IPS-11a (cell line): ENCODE measurements at regions not wholly inside any gene's neighbourhood (a gene's known extent, or its start where the extent isn't known, plus 50 kb on each side); places are given as distances from the start of the nearest gene placed in this dataset.
"Not testable (repeated sequence)": the region's sequence is repeated elsewhere in the genome, so short reads cannot be mapped to it uniquely, and the experiment has no call there.

Experiments
- H3K4me3 ChIP-seq: one replicate; pipeline ENCODE4 v1.5.1; 2013; ENCODE audit warnings: low read depth, low read length, control low read depth

DNA sequence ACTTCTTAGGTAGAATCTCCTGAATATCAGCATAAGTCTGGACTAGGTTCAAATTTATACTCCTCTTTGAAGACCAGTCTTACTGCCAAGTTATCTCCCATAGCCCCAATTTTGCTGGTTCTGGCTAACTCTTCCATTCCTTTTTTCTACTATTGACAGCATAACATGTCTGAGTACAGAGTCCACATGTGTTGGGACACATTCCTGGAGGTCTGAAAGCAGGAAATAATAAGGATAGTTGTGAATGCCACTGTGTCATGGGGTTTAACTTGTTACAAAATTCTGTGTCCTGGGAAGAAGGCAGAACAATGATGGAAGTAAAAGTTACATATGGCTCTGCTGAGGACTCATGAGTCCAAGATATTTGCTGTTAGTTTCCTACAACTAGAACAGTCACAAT, 57.4 kb upstream of the ZBTB20 start:
- H3K4me3 ChIP-seq = no peak overlapping the region

DNA sequence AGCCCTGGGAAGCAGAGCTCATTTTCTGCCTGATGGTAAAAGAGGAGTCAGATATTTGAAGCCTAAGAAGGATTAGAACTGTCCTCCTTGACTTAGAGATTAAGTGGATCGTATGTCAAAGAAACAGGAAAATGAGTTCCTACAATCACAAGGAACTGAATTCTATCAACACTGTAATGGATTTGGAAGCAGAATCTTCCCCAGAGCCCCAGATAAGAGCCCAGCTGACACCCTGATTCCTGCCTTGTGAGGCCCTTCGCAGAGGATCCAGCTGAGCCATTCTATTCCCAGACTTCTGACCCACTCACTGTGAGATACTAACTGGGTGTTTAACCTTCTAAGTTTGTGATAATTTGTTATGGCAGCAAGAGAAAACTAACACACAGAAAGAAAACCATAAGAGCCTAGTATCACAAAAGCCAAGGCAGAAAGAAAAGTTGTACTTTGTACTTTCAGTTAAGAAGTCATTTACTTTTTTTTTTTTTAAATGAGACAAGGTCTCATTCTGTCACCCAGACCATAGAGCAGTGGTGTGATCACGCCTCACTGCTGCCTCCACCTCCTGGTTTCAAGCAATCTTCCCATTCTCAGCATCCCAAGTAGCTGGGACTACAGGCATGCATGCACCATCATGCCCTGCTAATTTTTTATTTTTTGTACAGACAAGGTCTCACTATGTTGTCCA, 61.1 kb upstream of the ZBTB20 start:
- no peak overlapping the region for H3K4me3 ChIP-seq

DNA sequence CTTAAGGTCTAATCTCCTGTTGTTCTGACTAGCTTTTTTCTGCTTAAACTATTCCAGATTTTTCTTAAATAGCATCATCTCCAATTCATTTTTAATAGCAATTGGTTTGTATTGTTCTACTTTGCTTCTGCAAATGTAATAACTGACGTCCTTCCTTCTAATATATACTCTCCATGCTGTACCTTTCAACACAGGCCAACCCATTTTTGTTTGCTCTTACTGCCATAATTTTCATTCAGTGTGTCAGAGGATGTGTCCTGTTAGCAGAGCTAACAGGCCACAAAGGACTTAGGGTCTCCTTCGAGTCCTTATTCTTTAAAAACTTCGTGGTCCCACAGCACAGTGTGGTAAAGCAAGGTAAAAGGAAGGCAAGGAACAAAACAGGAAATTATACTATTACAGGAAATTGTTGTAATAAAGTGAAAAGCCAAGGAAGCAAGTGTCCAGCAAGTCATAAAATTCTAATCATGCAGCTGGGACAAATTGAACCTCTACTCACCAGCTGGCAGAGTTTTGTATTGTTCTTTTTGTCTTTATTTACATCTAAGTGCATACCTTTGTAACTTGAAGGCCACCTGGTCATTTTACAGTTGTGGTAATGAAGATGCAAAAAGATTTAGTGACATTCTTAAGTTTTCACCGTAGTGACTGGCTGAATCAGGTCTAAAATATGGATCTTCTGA, 64.9 kb upstream of the ZBTB20 start:
- no peak overlapping the region for H3K4me3 ChIP-seq

DNA sequence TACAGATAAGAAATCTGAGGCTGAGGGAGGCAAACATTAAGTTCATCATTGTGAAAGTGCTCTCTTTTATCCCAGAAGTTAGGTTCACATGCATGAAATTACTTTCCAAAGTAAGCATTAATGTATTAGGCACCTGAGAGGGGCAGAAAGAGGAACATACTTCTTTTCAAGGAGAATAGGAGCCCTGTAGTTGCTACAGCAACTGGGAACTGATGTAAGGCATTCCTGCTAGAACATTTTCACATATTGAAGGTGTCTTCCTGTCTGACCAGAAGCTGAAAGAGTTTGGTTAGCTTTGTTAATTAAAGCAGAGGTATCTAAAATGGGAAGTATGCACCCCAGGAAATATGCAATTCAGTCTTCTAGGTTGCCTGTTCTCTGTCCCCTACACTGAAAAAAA, 65.5 kb upstream of the ZBTB20 start:
- H3K4me3 ChIP-seq = no peak overlapping the region

DNA sequence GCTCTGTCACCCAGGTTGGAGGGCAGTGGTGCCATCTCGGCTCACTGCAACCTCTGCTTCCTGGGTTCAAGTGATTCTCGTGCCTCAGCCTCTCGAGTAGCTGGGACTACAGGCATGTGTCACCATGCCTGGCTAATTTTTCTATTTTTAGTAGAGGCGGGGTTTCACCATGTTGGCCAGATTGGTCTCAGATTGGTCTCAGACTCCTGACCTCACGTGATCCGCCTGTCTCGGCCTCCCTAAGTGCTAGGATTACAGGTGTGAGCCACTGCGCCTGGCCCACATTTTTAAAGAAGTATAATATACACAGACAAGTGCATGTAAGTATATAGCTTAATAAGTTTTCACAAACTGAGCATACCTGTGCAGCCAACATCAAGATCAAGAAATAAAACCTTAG, 66.0 kb upstream of the ZBTB20 start:
- not testable (repeated sequence) for H3K4me3 ChIP-seq

DNA sequence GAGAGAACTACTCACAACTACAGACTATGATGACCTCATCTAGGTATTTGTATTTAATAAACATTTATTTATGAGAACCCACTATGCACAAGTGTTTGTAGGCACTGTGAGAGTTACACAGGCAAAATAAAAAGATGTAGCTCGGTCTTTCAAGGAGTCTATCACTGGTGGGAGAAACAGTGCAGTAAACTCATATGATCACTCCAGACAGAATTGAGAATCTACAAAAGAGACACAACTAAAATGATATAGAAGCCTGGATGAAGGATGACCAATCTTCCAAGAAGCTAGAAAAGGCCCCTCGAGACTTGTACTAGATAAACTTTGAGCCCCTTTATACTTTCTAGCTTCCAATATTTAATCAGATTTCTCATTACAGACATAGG, 70.2 kb upstream of the ZBTB20 start:
- no peak overlapping the region for H3K4me3 ChIP-seq

DNA sequence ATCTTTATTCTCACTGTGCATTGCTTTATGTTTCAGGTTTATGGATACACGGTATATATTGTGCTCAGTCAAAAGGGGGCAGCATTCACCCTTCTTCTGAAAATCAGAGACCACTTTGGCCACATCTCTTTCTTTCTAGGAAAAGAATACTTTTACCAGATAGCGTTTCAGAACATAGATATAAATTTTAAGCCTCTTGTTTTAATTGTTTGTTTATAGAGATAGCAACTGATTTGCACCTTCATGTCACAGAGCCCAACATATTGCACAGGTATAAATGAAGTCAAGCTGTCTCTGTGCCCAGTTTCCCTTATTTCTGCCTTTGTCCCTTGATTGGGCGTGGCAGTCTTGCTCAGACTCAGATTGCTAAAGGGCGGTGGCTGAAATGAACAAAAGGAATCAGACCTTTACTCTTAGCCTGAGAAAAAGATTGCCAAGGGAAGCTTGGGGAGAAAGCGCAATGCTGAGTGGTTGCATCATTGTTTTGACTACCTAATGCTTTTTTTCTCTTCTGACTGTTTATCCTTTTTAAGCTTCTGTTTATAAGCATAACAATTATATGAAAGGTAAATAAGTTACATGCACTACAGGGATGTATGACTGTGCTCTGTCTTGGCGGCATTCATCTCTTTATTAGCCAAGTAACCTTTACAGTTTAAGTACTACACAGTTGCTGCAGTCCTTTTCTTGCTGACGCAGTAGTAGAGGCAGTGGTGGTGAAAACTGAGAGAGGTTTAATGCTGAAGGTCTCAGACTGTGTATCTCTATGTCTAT, 70.8 kb upstream of the ZBTB20 start:
- no peak overlapping the region for H3K4me3 ChIP-seq

DNA sequence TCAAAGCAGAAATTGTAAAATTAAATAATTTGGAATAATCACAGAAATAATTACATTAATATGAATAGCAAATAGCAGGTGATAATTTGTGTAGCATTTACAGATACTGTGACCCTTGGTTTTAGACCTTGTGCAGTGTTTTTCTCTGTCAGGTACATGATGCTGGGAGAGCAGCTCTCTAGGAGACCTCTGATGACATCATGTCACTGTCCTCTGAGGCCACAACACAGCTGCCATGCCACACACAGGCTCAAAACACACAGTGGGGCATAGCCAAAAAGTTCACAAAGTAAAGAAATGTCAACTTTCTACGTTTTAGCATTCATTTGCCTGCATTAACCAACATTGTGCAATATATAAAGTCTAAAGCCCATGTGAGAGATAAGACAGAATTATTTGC, 71.8 kb upstream of the ZBTB20 start:
- H3K4me3 ChIP-seq = no peak overlapping the region

DNA sequence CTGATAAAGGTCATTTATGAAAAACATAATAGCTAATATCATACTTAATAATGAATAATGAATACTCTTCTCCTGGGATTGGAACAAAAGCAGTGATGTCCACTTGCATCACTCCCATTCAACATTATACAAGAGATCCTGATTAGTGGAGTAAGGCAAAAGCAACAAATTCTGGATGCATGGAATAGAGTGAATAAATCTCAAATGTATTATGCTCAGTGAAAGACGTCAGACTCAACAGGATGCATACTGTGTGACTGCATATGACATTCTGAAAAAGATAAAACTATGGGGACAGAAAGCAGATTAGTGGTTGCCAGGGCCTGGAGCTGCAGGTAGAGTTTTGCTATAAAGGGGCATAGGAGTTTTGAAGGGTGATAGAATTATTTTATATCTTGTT, 77.6 kb upstream of the ZBTB20 start:
- H3K4me3 ChIP-seq = no peak overlapping the region

DNA sequence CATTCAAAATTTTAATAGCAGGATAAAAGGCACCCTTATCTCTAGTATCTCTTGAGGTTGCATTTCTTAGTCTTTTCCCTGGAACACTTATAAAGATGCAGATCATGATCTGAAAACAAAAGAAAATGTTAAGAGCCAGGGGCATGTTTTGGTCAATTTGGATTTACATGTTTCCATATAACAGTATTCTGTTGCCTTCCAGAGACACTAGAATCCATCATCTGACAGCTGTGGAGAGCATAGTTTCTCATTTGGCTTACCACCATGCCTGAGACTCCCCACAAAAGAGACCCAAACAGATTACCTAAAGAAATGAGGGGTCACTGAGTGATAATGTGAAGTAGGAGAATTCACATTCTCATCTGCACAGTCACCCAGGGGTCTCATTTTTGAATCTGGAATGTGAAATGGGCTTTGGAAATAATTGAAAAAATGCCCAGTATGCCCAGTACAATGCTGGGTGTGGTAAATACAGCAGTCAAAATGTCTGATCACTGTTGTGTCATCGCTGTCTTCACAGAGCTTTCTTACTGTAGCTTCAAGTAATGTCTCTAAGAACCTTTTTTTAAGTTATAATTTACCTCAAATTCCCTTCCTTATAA, 79.9 kb upstream of the ZBTB20 start:
- H3K4me3 ChIP-seq = no peak overlapping the region

DNA sequence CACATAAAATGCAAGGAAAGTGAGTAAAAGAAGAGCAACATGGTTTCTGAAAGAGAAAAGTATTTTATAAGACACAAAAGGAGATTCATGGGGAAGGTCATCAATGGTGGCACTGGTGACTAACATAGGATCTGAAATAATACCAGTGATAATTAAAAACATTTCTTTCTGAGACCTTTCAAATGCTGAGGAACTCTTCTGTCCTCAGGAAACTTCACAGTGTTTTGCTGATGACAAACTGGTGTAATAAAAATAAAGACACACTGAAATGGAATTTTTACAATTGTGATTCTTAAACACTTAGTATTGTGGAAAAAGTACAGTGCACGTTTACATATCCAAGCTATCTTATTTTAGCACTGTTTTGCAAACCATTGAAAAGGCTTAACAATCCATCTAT, 80.4 kb upstream of the ZBTB20 start:
- no peak overlapping the region for H3K4me3 ChIP-seq

DNA sequence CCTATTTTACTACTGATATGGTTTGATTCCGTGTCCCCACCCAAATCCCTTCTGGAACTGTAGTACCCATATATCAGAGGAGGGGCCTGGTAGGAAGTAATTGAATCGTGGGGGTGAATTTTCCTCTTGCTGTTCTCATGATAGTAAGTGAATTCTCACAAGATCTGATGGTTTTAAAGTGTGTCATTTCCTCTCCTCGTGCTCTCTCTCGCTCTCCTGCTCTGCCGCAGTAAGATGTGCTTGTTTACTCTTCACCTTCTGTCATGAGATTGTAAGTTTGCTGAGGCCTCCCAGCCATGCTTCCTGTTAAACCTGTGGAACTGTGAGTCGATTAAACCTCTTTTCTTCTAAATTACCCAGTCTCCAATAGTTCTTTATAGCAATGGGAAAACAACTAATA, 81.2 kb upstream of the ZBTB20 start:
- no peak overlapping the region for H3K4me3 ChIP-seq

DNA sequence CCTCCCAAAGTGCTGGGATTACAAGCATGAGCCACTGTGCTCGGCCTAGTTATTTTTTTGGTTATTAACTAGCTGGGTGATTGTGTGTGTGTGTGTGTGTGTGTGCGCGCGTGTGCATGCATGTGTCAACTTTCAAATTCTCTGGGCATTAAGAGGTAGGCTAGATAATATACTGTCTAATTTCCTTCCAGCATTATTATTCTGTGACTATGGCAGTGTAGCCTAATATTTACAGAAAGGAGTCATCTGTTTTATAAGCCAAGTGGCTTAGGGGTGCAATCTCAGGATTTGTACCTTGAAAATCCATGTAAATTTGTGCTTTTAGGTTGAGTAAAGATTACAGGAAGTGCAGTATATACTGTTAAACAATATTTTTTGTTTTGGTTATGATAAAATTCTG, 85.1 kb upstream of the ZBTB20 start:
- H3K4me3 ChIP-seq = no peak overlapping the region

DNA sequence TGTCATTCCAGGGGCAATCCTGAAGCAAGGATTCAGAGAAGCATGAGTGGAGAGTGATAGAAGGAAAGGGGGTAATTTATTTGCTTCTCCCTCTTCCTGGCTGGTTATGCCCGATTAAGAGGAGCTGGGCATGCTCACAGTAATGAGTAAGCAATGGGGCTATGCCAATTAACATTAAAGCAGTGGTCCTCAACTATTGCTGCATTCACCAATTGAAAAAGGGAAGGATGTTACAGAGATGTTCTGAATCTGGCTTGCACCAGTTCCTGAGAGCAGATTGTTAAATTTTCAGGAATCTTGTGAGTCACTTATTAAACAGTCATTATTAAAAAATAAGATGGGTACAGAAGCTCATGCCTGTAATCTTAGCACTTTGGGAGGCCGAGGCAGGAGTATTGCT, 85.9 kb upstream of the ZBTB20 start:
- H3K4me3 ChIP-seq = no peak overlapping the region

DNA sequence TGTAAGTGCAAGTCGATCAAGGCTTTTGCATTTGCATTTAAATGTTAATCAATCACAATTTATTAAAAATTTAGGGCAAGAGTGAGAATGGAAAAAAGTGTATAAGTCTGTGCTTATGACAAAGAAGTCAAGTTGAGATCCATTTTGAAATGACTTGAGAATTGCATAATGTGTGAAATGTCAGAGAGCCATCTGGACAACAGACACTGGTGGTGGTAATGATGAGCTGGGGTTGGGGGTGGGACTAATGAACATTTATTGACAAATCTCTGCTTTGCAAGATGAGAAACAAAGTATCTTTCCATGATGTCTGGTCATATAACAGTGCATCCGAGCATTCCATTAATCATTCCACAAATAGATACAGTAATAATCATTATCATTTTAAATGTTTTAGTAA, 89.4 kb upstream of the ZBTB20 start:
- H3K4me3 ChIP-seq = no peak overlapping the region

DNA sequence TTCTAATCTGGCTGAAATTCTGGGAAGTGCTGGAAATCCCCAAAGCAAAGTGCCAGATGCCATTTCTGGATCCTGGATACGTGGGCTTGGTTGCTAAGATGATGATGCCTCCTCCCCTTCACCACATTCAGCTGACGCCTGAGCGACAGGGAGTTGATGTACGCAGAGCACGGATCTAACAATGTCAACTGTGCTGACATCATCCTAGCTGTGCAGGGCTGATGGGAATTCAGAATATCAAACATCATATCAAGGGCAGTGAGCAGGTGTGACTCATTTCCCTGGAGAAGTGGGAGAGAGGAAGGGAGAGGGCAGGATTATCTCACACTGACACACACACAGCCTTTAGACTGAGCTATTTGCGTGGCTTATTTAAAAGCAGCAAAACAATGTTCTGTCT, 92.6 kb upstream of the ZBTB20 start:
- no peak overlapping the region for H3K4me3 ChIP-seq

DNA sequence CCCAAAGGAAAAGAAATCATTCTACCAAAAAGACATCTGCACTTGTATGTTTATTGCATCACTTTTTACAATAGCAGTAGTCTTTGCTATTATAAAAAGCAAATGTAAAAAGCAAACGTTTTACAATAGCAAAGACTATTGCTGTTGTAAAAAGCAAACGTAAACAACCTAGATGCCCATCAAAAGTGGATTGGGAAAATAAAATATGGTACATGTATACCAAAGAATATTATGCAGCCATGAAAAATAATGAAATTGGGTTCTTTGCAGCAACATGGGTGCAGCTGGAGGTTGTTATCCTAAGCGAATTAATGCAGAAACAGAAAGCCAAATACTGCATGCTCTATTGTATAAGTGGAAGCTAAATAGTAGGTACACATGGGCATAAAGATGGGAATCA, 97.3 kb upstream of the ZBTB20 start:
- no peak overlapping the region for H3K4me3 ChIP-seq

DNA sequence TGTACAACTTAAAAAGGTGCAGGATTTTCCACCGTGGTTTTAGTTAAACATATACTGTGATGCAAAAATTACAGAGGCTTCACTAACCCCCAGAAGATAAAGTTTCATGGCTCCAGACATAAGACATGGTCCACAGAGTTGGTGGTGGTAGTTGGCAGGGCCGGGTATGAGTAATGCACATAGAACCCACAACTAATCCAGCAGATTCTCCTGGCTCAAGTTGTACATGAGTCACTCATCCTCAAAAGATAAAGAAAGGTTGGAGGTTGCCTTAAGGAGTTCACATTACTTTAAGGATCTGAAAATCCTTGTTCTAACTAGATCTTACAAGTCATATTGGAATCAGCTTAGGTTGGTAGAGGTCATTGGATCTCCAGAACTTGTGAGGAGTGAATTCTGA, 98.3 kb upstream of the ZBTB20 start:
- H3K4me3 ChIP-seq = no peak overlapping the region

DNA sequence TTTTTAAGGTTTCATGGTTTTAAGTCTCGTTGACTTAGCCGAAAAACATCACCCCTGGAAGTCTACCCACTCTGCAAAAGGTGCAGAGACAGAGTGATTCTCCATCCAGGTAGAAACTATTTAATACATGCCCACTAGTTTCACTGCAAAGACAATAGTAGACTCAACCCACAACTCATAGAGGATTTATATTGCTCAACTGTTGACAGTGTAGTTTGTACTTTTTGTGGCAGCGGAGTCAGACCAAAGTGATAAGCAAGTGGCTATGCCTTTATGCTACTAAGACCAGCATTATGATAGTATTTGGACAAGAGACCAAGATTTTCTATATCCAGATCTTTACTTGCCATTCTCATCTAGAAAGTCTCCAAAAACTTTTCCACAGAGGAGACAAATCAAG, 98.8 kb upstream of the ZBTB20 start:
- no peak overlapping the region for H3K4me3 ChIP-seq

DNA sequence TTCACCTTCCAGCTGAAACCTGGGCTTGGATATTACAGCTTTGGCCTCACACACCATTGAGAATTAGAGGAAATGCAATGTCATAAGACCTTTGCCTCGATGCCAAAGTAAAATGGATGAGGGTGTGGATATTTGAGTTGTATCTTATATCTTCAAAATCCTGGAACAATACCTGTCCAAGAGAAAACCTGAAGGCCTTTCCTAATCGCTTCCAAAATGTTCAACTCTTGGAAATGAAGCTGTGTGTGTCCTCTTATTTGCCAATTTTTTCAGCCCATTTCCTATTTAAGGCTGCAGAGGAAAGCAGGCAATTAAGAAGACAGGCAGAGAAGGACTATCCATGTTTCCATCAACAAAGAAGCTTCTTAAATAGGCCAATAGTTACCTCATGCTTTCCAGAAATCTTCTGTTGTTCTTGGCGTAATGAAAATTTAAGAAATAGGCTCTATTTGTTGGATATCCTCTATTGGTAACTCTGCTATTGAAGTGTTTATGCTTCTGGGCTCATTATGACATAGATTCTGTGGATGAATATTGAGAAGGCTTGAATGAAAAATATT, 99.5 kb upstream of the ZBTB20 start:
- H3K4me3 ChIP-seq = no peak overlapping the region

DNA sequence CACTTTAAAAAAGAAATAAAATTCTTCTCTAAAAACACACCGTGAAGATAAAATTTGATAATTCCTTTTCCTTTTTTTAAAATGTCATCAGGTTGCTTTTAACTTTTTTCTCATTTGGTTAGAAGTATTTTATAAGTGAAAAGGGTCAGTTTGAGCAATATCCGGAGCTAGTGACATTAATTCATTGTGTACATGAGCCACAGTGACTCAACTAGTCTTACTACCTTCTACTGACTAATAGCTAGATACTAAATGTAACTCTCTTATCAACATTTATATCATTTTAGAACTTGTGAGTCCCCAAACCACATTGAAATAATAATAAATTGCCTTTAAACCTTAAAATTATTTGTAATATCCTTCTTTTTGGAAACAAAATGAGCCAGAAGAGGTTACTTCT, 101.2 kb upstream of the ZBTB20 start:
- H3K4me3 ChIP-seq = no peak overlapping the region

DNA sequence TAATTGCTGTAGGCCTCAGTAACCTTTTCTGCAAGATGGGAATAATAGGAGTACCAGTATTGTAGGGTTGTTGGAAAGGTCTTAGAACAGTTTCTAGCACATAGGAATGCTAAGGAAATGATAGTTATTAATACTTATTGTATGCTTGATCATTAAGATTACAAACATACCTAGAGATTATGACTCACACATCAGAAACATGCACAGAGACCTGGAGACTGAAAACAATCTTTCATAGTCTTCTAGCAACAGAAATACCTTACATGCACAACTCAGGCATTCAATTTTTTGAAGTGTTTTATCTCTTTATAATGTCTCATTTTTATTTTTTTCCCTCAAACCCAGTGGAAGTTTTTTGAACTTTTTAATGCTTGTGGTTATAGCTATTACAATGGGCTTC, 104.4 kb upstream of the ZBTB20 start:
- no peak overlapping the region for H3K4me3 ChIP-seq
